SK-N-SH treated with all-trans-retinoic acid at 6 μM for 48 hours (cell line): ENCODE measurements at regions not wholly inside any gene's neighbourhood (a gene's known extent, or its start where the extent isn't known, plus 50 kb on each side); places are given as distances from the start of the nearest gene placed in this dataset.

Source experiments
- ATAC-seq: fragments of 200-7000 bp; cut with Tn5 transposase; 3 replicates; pipeline ENCODE4 v1.9.1; 2020; ENCODE audit warnings: mild to moderate bottlenecking, moderate library complexity
- ARNTL ChIP-seq: fragments of 450-650 bp; formaldehyde crosslinking; IDR thresholded peaks from 2 replicates; pipeline ENCODE4 v1.5.0; 2020; ENCODE audit warnings: low read depth, mild to moderate bottlenecking, moderate library complexity, borderline replicate concordance
- BACH2 ChIP-seq: fragments of 250-450 bp; sonication (Bioruptor Pico); IDR thresholded peaks from 2 replicates; pipeline ENCODE4 v1.9.0; 2021; ENCODE audit warnings: mild to moderate bottlenecking, borderline replicate concordance
- CSDC2 ChIP-seq: fragments of 250-450 bp; sonication (Bioruptor Pico); IDR thresholded peaks from 2 replicates; pipeline ENCODE4 v1.5.0; 2020; ENCODE audit warnings: mild to moderate bottlenecking, moderate library complexity
- ESRRG ChIP-seq: fragments of 250-450 bp; sonication (Bioruptor Pico); IDR thresholded peaks from 2 replicates; pipeline ENCODE4 v1.6.1; 2021; ENCODE audit warnings: mild to moderate bottlenecking
- GLIS3 ChIP-seq: fragments of 250-450 bp; sonication (Bioruptor Pico); IDR thresholded peaks from 2 replicates; pipeline ENCODE4 v1.5.0; 2020; ENCODE audit warnings: mild to moderate bottlenecking, moderate library complexity
- ISL1 ChIP-seq: fragments of 250-450 bp; sonication (Bioruptor Pico); IDR thresholded peaks from 2 replicates; pipeline ENCODE4 v2.1.2; 2022; ENCODE audit warnings: mild to moderate bottlenecking, moderate library complexity
- OSR1 ChIP-seq: fragments of 250-450 bp; sonication (Bioruptor Pico); IDR thresholded peaks from 2 replicates; pipeline ENCODE4 v1.8.0; 2022; ENCODE audit warnings: moderate library complexity, mild to moderate bottlenecking, inconsistent platforms
- RARB ChIP-seq: fragments of 250-450 bp; sonication (Bioruptor Pico); IDR thresholded peaks from 2 replicates; pipeline ENCODE4 v1.8.0; 2021; ENCODE audit warnings: mild to moderate bottlenecking, moderate library complexity
- TOX ChIP-seq: fragments of 250-450 bp; sonication (Bioruptor Pico); IDR thresholded peaks from 2 replicates; pipeline ENCODE4 v1.8.0; 2021; ENCODE audit warnings: mild to moderate bottlenecking, moderate library complexity, borderline replicate concordance
- ZC3H10 ChIP-seq: fragments of 250-450 bp; sonication (Bioruptor Pico); IDR thresholded peaks from 2 replicates; pipeline ENCODE4 v1.5.1; 2021; ENCODE audit warnings: mild to moderate bottlenecking, moderate library complexity
- ZFP30 ChIP-seq: fragments of 450-650 bp; formaldehyde crosslinking; IDR thresholded peaks from 2 replicates; pipeline ENCODE4 v1.5.0; 2022; ENCODE audit warnings: mild to moderate bottlenecking, moderate library complexity
- ZNF565 ChIP-seq: fragments of 450-650 bp; formaldehyde crosslinking; conservative IDR thresholded peaks from 2 replicates; pipeline ENCODE4 v1.5.0; 2020; ENCODE audit warnings: low read depth, mild to moderate bottlenecking, moderate library complexity
- ZNF8 ChIP-seq: fragments of 450-650 bp; formaldehyde crosslinking; IDR thresholded peaks from 2 replicates; pipeline ENCODE4 v1.5.0; 2020; ENCODE audit warnings: mild to moderate bottlenecking, moderate library complexity
- TF ChIP-seq, protein P1 (sequence below): fragments of 250-450 bp; sonication (Bioruptor Pico); IDR thresholded peaks from 2 replicates; pipeline ENCODE4 v1.5.1; 2020; ENCODE audit warnings: low read depth, mild to moderate bottlenecking, moderate library complexity
- TF ChIP-seq, protein P2 (sequence below): fragments of 250-450 bp; sonication (Bioruptor Pico); IDR thresholded peaks from 2 replicates; pipeline ENCODE4 v1.5.1; 2021; ENCODE audit warnings: mild to moderate bottlenecking, moderate library complexity
- TF ChIP-seq, protein P3 (sequence below): fragments of 250-450 bp; sonication (Bioruptor Pico); IDR thresholded peaks from 2 replicates; pipeline ENCODE4 v1.5.0; 2020; ENCODE audit warnings: mild to moderate bottlenecking, moderate library complexity
- TF ChIP-seq, protein P4 (sequence below): fragments of 250-450 bp; sonication (Bioruptor Pico); IDR thresholded peaks from 2 replicates; pipeline ENCODE4 v1.8.0; 2020; ENCODE audit warnings: mild to moderate bottlenecking, moderate library complexity, borderline replicate concordance

DNA sequence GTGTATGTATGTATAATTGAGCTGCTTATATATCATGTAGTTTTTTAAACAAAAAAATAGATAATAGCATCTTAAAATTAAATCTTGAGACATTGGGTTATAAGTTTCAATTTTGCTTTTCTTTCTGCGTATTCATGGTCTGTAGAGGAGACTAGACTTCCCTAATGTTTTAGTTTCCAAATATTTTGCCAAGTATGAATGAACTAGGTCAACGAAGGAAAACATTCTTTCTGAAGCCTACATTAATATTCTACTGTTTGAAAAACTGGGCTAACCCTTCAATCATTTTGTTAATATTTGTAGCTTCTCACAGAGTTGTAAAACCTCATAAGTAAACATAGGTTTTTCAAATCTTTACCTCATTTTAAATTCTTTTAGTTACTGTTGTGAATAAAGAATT lies 592.7 kb downstream of the USP25 start:
- no peak for TF ChIP-seq ZFP30 (CRISPR knock-in tag)
- TF ChIP-seq, protein P1, sequence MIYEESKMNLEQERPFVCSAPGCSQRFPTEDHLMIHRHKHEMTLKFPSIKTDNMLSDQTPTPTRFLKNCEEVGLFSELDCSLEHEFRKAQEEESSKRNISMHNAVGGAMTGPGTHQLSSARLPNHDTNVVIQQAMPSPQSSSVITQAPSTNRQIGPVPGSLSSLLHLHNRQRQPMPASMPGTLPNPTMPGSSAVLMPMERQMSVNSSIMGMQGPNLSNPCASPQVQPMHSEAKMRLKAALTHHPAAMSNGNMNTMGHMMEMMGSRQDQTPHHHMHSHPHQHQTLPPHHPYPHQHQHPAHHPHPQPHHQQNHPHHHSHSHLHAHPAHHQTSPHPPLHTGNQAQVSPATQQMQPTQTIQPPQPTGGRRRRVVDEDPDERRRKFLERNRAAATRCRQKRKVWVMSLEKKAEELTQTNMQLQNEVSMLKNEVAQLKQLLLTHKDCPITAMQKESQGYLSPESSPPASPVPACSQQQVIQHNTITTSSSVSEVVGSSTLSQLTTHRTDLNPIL (CRISPR knock-in tag): no peak
- no peak for TF ChIP-seq ZC3H10 (CRISPR knock-in tag)
- TF ChIP-seq TOX: no peak
- ATAC-seq: no peak

DNA sequence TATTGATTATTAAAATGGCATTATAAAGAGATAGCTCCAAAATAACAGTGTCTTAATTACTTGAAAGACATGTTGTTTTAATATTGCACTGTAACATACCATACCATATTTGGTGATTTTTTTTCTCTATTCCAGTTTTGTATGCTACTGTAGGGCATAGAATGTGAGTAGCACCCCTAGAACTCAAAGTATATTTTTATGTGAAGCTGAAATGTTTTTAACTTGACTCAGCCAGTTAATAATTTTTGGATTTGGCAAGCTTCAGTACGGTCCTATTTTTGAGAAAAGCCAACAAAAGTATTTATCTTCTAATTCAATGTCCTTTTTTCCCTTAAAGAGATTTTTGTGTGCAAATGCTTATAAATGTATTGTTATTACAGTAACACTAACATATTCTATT lies 593.8 kb downstream of the USP25 start:
- no peak for TF ChIP-seq OSR1
- no peak for TF ChIP-seq ISL1 (CRISPR knock-in tag)
- TF ChIP-seq RARB: no peak
- TF ChIP-seq ZNF565 (CRISPR knock-in tag): no peak
- TF ChIP-seq ARNTL (CRISPR knock-in tag): no peak
- no peak for TF ChIP-seq ESRRG
- TF ChIP-seq, protein P2, sequence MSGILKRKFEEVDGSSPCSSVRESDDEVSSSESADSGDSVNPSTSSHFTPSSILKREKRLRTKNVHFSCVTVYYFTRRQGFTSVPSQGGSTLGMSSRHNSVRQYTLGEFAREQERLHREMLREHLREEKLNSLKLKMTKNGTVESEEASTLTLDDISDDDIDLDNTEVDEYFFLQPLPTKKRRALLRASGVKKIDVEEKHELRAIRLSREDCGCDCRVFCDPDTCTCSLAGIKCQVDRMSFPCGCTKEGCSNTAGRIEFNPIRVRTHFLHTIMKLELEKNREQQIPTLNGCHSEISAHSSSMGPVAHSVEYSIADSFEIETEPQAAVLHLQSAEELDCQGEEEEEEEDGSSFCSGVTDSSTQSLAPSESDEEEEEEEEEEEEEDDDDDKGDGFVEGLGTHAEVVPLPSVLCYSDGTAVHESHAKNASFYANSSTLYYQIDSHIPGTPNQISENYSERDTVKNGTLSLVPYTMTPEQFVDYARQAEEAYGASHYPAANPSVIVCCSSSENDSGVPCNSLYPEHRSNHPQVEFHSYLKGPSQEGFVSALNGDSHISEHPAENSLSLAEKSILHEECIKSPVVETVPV: no peak
- TF ChIP-seq CSDC2 (CRISPR knock-in tag): no peak
- no peak for TF ChIP-seq GLIS3
- TF ChIP-seq, protein P3, sequence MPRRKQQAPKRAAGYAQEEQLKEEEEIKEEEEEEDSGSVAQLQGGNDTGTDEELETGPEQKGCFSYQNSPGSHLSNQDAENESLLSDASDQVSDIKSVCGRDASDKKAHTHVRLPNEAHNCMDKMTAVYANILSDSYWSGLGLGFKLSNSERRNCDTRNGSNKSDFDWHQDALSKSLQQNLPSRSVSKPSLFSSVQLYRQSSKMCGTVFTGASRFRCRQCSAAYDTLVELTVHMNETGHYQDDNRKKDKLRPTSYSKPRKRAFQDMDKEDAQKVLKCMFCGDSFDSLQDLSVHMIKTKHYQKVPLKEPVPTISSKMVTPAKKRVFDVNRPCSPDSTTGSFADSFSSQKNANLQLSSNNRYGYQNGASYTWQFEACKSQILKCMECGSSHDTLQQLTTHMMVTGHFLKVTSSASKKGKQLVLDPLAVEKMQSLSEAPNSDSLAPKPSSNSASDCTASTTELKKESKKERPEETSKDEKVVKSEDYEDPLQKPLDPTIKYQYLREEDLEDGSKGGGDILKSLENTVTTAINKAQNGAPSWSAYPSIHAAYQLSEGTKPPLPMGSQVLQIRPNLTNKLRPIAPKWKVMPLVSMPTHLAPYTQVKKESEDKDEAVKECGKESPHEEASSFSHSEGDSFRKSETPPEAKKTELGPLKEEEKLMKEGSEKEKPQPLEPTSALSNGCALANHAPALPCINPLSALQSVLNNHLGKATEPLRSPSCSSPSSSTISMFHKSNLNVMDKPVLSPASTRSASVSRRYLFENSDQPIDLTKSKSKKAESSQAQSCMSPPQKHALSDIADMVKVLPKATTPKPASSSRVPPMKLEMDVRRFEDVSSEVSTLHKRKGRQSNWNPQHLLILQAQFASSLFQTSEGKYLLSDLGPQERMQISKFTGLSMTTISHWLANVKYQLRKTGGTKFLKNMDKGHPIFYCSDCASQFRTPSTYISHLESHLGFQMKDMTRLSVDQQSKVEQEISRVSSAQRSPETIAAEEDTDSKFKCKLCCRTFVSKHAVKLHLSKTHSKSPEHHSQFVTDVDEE (CRISPR knock-in tag): no peak
- TF ChIP-seq ZNF8 (CRISPR knock-in tag): no peak
- TF ChIP-seq BACH2: no peak
- TF ChIP-seq ZFP30 (CRISPR knock-in tag): no peak
- no peak for ATAC-seq

DNA sequence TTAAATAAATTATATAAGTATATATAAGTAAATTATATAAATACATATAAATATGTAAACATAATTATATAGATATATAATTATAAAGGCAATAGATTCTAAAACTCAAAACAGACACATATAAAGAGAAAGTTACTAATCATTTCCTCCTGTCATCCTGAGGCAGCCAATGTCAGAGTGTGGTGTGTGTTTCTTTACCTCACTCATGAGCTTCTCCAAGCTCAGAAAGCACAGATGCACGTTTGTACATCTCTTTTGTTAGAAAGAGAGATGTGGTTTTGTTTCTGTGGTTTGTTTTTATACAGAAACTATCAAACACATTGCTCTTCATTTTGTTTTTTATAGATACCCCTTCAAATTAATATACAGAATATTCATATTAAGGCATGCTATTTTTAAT lies 594.8 kb downstream of the USP25 start:
- ATAC-seq: no peak
- TF ChIP-seq GLIS3: no peak
- TF ChIP-seq TOX: no peak
- TF ChIP-seq ZFP30 (CRISPR knock-in tag): no peak
- no peak for TF ChIP-seq ZC3H10 (CRISPR knock-in tag)
- TF ChIP-seq, protein P1 (CRISPR knock-in tag): no peak
- TF ChIP-seq, protein P3 (CRISPR knock-in tag): no peak
- TF ChIP-seq, protein P4, sequence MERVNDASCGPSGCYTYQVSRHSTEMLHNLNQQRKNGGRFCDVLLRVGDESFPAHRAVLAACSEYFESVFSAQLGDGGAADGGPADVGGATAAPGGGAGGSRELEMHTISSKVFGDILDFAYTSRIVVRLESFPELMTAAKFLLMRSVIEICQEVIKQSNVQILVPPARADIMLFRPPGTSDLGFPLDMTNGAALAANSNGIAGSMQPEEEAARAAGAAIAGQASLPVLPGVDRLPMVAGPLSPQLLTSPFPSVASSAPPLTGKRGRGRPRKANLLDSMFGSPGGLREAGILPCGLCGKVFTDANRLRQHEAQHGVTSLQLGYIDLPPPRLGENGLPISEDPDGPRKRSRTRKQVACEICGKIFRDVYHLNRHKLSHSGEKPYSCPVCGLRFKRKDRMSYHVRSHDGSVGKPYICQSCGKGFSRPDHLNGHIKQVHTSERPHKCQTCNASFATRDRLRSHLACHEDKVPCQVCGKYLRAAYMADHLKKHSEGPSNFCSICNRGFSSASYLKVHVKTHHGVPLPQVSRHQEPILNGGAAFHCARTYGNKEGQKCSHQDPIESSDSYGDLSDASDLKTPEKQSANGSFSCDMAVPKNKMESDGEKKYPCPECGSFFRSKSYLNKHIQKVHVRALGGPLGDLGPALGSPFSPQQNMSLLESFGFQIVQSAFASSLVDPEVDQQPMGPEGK: no peak
- TF ChIP-seq, all 23 proteins: peak for 0
